ENCODE measurements at regions not wholly inside any gene's neighbourhood (a gene's known extent, or its start where the extent isn't known, plus 50 kb on each side); places are given as distances from the start of the nearest gene placed in this dataset.

DNA sequence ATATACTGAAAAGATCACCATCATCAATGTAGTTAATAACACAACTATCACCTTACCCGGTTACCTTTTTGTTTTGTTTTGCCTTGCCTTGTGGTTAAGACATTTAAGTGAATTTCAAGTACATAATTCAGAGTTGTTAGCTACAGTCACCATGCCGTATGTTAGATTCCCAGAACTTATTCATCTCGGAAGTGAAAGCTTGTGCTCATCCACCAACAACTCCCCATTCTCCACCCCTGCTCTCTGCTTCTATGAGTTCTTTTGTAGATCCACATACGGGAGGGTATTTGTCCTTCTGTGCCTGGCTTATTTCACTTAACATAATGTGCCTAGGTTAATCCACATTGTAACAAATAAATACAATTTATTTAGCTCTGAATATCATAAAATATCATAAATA, 182.8 kb upstream of the ADARB2 start:
- TF ChIP-seq RFX5 (IDR thresholded peaks at IDR 0.05; ENCODE audit: low read depth, low read length), result no peak
- TF ChIP-seq CEBPB (IDR thresholded peaks at IDR 0.05; ENCODE audit: low read depth, low read length), result no peak
- no peak for TF ChIP-seq MAZ (IDR thresholded peaks at IDR 0.05; ENCODE audit: borderline replicate concordance, low read depth, low read length)
- TF ChIP-seq CTCF (conservative IDR thresholded peaks at IDR 0.05; ENCODE audit: low read depth, low read length), result no peak
- TF ChIP-seq MXI1 (IDR thresholded peaks at IDR 0.05; ENCODE audit: borderline replicate concordance, low read depth, low read length), result no peak
- TF ChIP-seq SMC3 (IDR thresholded peaks at IDR 0.05; ENCODE audit: low read depth, low read length), result no peak
- TF ChIP-seq, protein P1, sequence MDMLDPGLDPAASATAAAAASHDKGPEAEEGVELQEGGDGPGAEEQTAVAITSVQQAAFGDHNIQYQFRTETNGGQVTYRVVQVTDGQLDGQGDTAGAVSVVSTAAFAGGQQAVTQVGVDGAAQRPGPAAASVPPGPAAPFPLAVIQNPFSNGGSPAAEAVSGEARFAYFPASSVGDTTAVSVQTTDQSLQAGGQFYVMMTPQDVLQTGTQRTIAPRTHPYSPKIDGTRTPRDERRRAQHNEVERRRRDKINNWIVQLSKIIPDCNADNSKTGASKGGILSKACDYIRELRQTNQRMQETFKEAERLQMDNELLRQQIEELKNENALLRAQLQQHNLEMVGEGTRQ (IDR thresholded peaks at IDR 0.05; ENCODE audit: low read depth, low read length), result no peak
- no peak for TF ChIP-seq RCOR1 (IDR thresholded peaks at IDR 0.05; ENCODE audit: insufficient replicate concordance, low read length)
- no peak for TF ChIP-seq POLR2A (IDR thresholded peaks at IDR 0.05; ENCODE audit: low read depth, low read length)
- no peak for TF ChIP-seq RAD21 (IDR thresholded peaks at IDR 0.05; ENCODE audit: low read length)
- no peak for TF ChIP-seq MAFK (IDR thresholded peaks at IDR 0.05; ENCODE audit: low read depth, low read length)
- TF ChIP-seq NFE2L2 (IDR thresholded peaks at IDR 0.05; ENCODE audit: low read depth, low read length), result no peak
- TF ChIP-seq ELK1 (IDR thresholded peaks at IDR 0.05; ENCODE audit: borderline replicate concordance, low read depth, low read length), result no peak
